Aorta (tissue), 5 donors: ENCODE measurements at regions not wholly inside any gene's neighbourhood (a gene's known extent, or its start where the extent isn't known, plus 50 kb on each side); places are given as distances from the start of the nearest gene placed in this dataset.

Experiments used
- ATAC-seq: fragments of 200-7000 bp; cut with Tn5 transposase; one replicate; pipeline ENCODE4 v1.9.1; 2022; ENCODE audit warnings: moderate library complexity; ENCODE audit not compliant: low FRiP score
- DNase-seq, 2 donors: peaks; one replicate each; pipeline ENCODE4 v3.0.0-alpha.2; 2020
- H3K27ac ChIP-seq, 2 donors: one replicate each; pipeline ENCODE4 v1.5.1; 2013; ENCODE audit warnings: low read length in 2 of 2, mild to moderate bottlenecking in 2 of 2, moderate library complexity in 2 of 2, control low read depth in 1 of 2, inconsistent platforms in 1 of 2, low read depth in 1 of 2
- H3K27me3 ChIP-seq, 2 donors: one replicate each; pipeline ENCODE4 v1.6.1; 2013; ENCODE audit warnings: control low read depth in 1 of 2, low read length in 1 of 2, mild to moderate bottlenecking in 1 of 2, moderate library complexity in 1 of 2; ENCODE audit not compliant: insufficient read depth in 2 of 2, control insufficient read depth in 1 of 2
- H3K36me3 ChIP-seq, 2 donors: one replicate each; pipeline ENCODE4 v1.6.1; 2013; ENCODE audit warnings: control low read depth in 1 of 2, low read length in 1 of 2, mild to moderate bottlenecking in 1 of 2; ENCODE audit not compliant: insufficient read depth in 2 of 2, control insufficient read depth in 1 of 2
- H3K4me1 ChIP-seq, 2 donors: one replicate each; pipeline ENCODE4 v1.6.1; 2013; ENCODE audit warnings: low read length in 2 of 2, control low read depth in 1 of 2, mild to moderate bottlenecking in 1 of 2, moderate library complexity in 1 of 2; ENCODE audit not compliant: insufficient read depth in 2 of 2, control insufficient read depth in 1 of 2
- H3K4me3 ChIP-seq, 2 donors: one replicate each; pipeline ENCODE4 v1.5.1; 2013; ENCODE audit warnings: low read length in 2 of 2, control low read depth in 1 of 2, mild to moderate bottlenecking in 1 of 2
- H3K9me3 ChIP-seq: one replicate; pipeline ENCODE4 v1.6.1; 2013; ENCODE audit warnings: mild to moderate bottlenecking, low read length; ENCODE audit not compliant: control insufficient read depth
- WGBS, 2 donors: extraction: QIAGEN DNeasy Blood & Tissue Kit; methylation state at CpG; one replicate each; pipeline ENCODE4 v1.1.7; 2013; 5-methylcytosine and 5-hydroxymethylcytosine counted together
- intact Hi-C, 2 donors: fragments of 100-400 bp; cut with DNase I; formaldehyde crosslinking; loops; one replicate each; pipeline versions ENCODE4 v1.14.2 to v1.15.0; 2022
- donor health status: healthy with polysubstance abuse.
- donor health status: Bipolar disorder and iron deficiency.
- donor health status: DM: no; HTN: no; CAD: no.
- donor health status: DM: no; HTN: no; CAD: no.
- donor health status: DM: yes; HTN: yes; CAD: no.

- intact Hi-C loops: no loop called here
- DNase-seq (no peak), ATAC-seq (no peak)
- Histone ChIP-seq H3K9me3 (no peaks in the 10 kb centered on the region), H3K27ac (no peak overlapping the region), H3K36me3 (no peaks in the 10 kb centered on the region), H3K27me3 (no peaks in the 10 kb centered on the region), H3K4me3 (no peak overlapping the region), H3K4me1 (peaks cover 0 to 3% of the 10 kb centered on the region in 2 donors)
- WGBS, 2 donors: 94 to 97% methylated on average over 6 of the region's 6 CpGs
These were observed 78.0 kb downstream of the ARL6IP4 start for GRCh38 chr12:123058481-123058880.

GRCh38 chr12:123057513-123058265 is 77.2 kb downstream of the ARL6IP4 start:
- no peaks in the 10 kb centered on the region for H3K36me3 ChIP-seq
- DNase-seq: peak in 1 of 2 donors; percentile 55
- WGBS, 2 donors: 97% methylated on average over 15 of the region's 15 CpGs
- intact Hi-C loops: no loop called here
- ATAC-seq: no peak
- no peaks in the 10 kb centered on the region for H3K27me3 ChIP-seq
- no peak overlapping the region for H3K4me3 ChIP-seq
- no peaks in the 10 kb centered on the region for H3K9me3 ChIP-seq
- peaks cover 0 to 3% of the 10 kb centered on the region in 2 donors for H3K4me1 ChIP-seq
- H3K27ac ChIP-seq: no peak overlapping the region

GRCh38 chr12:123056709-123057108 is 76.2 kb downstream of the ARL6IP4 start:
- ATAC-seq: no peak
- 96 to 99% methylated on average over 7 of the region's 7 CpGs for WGBS, 2 donors
- no peaks in the 10 kb centered on the region for H3K4me1 ChIP-seq

GRCh38 chr12:123056053-123056452 is 75.6 kb downstream of the ARL6IP4 start:
- no peaks in the 10 kb centered on the region for H3K4me1 ChIP-seq
- ATAC-seq (no peak), DNase-seq (peak in 1 of 2 donors; percentile 65)
- no peak overlapping the region for H3K4me3 ChIP-seq
- WGBS, 2 donors: 85 to 86% methylated on average over 8 of the region's 8 CpGs
- no peaks in the 10 kb centered on the region for H3K9me3 ChIP-seq
- intact Hi-C loops: no loop called here
- H3K27me3 ChIP-seq: no peaks in the 10 kb centered on the region
- no peaks in the 10 kb centered on the region for H3K36me3 ChIP-seq
- no peak overlapping the region for H3K27ac ChIP-seq

More at GRCh38 chr12:123056709-123057108, 76.2 kb downstream of the ARL6IP4 start:
- H3K36me3 ChIP-seq: no peaks in the 10 kb centered on the region
- DNase-seq: peak in 1 of 2 donors; percentile 31
- intact Hi-C loops: no loop called here
- no peak overlapping the region for H3K4me3 ChIP-seq
- H3K27me3 ChIP-seq: no peaks in the 10 kb centered on the region
- no peaks in the 10 kb centered on the region for H3K9me3 ChIP-seq
- H3K27ac ChIP-seq: no peak overlapping the region

- Histone ChIP-seq H3K27ac (no peak overlapping the region), H3K27me3 (no peaks in the 10 kb centered on the region), H3K36me3 (no peaks in the 10 kb centered on the region), H3K4me1 (no peaks in the 10 kb centered on the region), H3K9me3 (no peaks in the 10 kb centered on the region), H3K4me3 (no peak overlapping the region)
- 68 to 71% methylated on average over 8 of the region's 8 CpGs for WGBS, 2 donors
- DNase-seq (peak in 1 of 2 donors; percentile 33), ATAC-seq (no peak)
- intact Hi-C loops: no loop called here
These were observed 74.8 kb downstream of the ARL6IP4 start for GRCh38 chr12:123055281-123055766.

- 93 to 98% methylated on average over 2 of the region's 2 CpGs for WGBS, 2 donors
- Histone ChIP-seq H3K9me3 (no peaks in the 10 kb centered on the region), H3K36me3 (no peaks in the 10 kb centered on the region), H3K4me3 (no peak overlapping the region), H3K4me1 (no peaks in the 10 kb centered on the region), H3K27me3 (no peaks in the 10 kb centered on the region), H3K27ac (no peak overlapping the region)
- ATAC-seq: no peak
- intact Hi-C loops: no loop called here
- DNase-seq: peak in 1 of 2 donors; percentile 14
These were observed 73.9 kb downstream of the ARL6IP4 start for GRCh38 chr12:123054371-123054770.

GRCh38 chr12:123051556-123051955 is 71.1 kb downstream of the ARL6IP4 start:
- Histone ChIP-seq H3K27me3 (no peaks in the 10 kb centered on the region), H3K9me3 (no peaks in the 10 kb centered on the region), H3K4me3 (no peak overlapping the region), H3K36me3 (no peaks in the 10 kb centered on the region), H3K27ac (no peak overlapping the region), H3K4me1 (no peaks in the 10 kb centered on the region)
- DNase-seq (no peak), ATAC-seq (no peak)
- 73 to 74% methylated on average over 3 of the region's 3 CpGs for WGBS, 2 donors
- intact Hi-C loops: no loop called here

- 88 to 91% methylated on average over 4 of the region's 4 CpGs for WGBS, 2 donors
- H3K36me3 ChIP-seq: no peaks in the 10 kb centered on the region
- peak overlapping the region in 1 of 2 donors; percentile 60 for H3K27ac ChIP-seq
- H3K4me3 ChIP-seq: no peak overlapping the region
- ATAC-seq: no peak
- no peaks in the 10 kb centered on the region for H3K9me3 ChIP-seq
- intact Hi-C loops: no loop called here
- no peaks in the 10 kb centered on the region for H3K4me1 ChIP-seq
- H3K27me3 ChIP-seq: no peaks in the 10 kb centered on the region
- DNase-seq: no peak
These were observed 70.4 kb downstream of the ARL6IP4 start for GRCh38 chr12:123050913-123051312.

GRCh38 chr12:123050331-123050831 is 69.9 kb downstream of the ARL6IP4 start:
- Histone ChIP-seq H3K9me3 (no peaks in the 10 kb centered on the region), H3K27me3 (no peaks in the 10 kb centered on the region), H3K36me3 (no peaks in the 10 kb centered on the region), H3K4me3 (no peak overlapping the region), H3K27ac (peak overlapping the region in 1 of 2 donors; percentile 60), H3K4me1 (no peaks in the 10 kb centered on the region)
- 35 to 36% methylated on average over 6 of the region's 6 CpGs for whole genome bisulfite sequencing, 2 donors
- DNase-seq (no peak), ATAC-seq (peak; percentile 65)
- intact Hi-C loops: no loop called here
